ENCODE measurements at regions not wholly inside any gene's neighbourhood (a gene's known extent, or its start where the extent isn't known, plus 50 kb on each side); places are given as distances from the start of the nearest gene placed in this dataset.

- TF ChIP-seq RAD21 (IDR thresholded peaks at IDR 0.05; ENCODE audit: low read depth) (no peak), TCF12 (IDR thresholded peaks at IDR 0.05; ENCODE audit: low read depth) (no peak), YY1 (IDR thresholded peaks at IDR 0.05; ENCODE audit: low read depth) (no peak), EP300 (IDR thresholded peaks at IDR 0.05; ENCODE audit: borderline replicate concordance) (no peak), CREB1 (IDR thresholded peaks at IDR 0.05; ENCODE audit: low read depth) (no peak), TAF1 (IDR thresholded peaks at IDR 0.05; ENCODE audit: low read depth) (no peak), ZBTB7A (IDR thresholded peaks at IDR 0.05; ENCODE audit: low read depth) (no peak), CEBPB (IDR thresholded peaks at IDR 0.05) (no peak), FOXM1 (IDR thresholded peaks at IDR 0.05; ENCODE audit: borderline replicate concordance, low read depth) (no peak), USF1 (IDR thresholded peaks at IDR 0.05) (no peak), MAX (IDR thresholded peaks at IDR 0.05) (no peak), EGR1 (IDR thresholded peaks at IDR 0.05) (no peak)
- TF ChIP-seq, protein P1, sequence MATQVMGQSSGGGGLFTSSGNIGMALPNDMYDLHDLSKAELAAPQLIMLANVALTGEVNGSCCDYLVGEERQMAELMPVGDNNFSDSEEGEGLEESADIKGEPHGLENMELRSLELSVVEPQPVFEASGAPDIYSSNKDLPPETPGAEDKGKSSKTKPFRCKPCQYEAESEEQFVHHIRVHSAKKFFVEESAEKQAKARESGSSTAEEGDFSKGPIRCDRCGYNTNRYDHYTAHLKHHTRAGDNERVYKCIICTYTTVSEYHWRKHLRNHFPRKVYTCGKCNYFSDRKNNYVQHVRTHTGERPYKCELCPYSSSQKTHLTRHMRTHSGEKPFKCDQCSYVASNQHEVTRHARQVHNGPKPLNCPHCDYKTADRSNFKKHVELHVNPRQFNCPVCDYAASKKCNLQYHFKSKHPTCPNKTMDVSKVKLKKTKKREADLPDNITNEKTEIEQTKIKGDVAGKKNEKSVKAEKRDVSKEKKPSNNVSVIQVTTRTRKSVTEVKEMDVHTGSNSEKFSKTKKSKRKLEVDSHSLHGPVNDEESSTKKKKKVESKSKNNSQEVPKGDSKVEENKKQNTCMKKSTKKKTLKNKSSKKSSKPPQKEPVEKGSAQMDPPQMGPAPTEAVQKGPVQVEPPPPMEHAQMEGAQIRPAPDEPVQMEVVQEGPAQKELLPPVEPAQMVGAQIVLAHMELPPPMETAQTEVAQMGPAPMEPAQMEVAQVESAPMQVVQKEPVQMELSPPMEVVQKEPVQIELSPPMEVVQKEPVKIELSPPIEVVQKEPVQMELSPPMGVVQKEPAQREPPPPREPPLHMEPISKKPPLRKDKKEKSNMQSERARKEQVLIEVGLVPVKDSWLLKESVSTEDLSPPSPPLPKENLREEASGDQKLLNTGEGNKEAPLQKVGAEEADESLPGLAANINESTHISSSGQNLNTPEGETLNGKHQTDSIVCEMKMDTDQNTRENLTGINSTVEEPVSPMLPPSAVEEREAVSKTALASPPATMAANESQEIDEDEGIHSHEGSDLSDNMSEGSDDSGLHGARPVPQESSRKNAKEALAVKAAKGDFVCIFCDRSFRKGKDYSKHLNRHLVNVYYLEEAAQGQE (IDR thresholded peaks at IDR 0.05; ENCODE audit: low read depth), result no peak
Measured at GRCh38 chr19:29122185-29122584, 90.8 kb downstream of the UQCRFS1 start.

All from Ishikawa (cell line).